Body of pancreas (tissue), 4 donors: ENCODE measurements at regions not wholly inside any gene's neighbourhood (a gene's known extent, or its start where the extent isn't known, plus 50 kb on each side); places are given as distances from the start of the nearest gene placed in this dataset.
"Not testable (repeated sequence)": the region's sequence is repeated elsewhere in the genome, so short reads cannot be mapped to it uniquely, and the experiment has no call there.

Source experiments
- CTCF ChIP-seq, 7 experiments: fragments of 450-650 bp in 4 of 7; fragments of 200-600 bp in 3 of 7; sonication (generic) in 3 of 7; IDR thresholded peaks; one replicate each; pipeline ENCODE4 v1.5.1; 2016 to 2019; ENCODE audit warnings: antibody characterized with exemption in 7 of 7
- POLR2A ChIP-seq, 3 donors: fragments of 450-650 bp; IDR thresholded peaks; one replicate each; pipeline ENCODE4 v1.6.1; 2016; ENCODE audit warnings: antibody characterized with exemption in 3 of 3, mild to moderate bottlenecking in 2 of 3

- peak in 6 of 7 experiments; percentile 12 to 48 (median 28) for TF ChIP-seq CTCF (IDR thresholded peaks at IDR 0.05)
- TF ChIP-seq POLR2A (IDR thresholded peaks at IDR 0.05): not testable (repeated sequence)
These were observed 183.3 kb upstream of the SSTR4 start for GRCh38 chr20:22851679-22852346.
